ENCODE measurements at regions not wholly inside any gene's neighbourhood (a gene's known extent, or its start where the extent isn't known, plus 50 kb on each side); places are given as distances from the start of the nearest gene placed in this dataset.

DNA sequence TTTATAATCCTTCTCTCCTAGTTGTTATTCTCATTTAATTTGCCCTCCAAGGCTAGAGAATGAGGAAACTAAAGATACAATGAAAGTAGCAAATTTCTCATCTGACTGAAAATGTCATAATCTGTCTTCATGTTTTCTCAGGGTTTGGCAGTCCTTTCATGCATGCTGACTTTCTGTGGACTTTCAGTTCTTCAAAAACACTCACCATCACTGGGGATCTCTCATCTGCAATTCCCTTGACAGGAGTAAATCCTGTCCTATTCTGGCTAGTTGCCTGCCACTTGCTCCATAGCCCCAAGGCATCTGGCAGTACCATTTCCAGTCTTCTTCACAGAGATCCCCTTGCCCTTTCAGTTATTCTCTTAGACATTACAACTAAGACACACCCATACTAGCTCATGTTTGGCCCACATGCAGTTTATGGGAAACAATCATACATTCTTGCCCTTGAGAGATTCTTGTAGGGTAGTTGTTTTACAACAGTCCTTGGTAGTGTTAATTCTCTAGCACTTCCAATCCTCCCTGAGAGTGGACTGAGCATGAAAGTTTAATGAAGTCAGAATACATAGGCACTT is 449.7 kb upstream of the KLHL4 start:
- no peaks in the 10 kb centered on the region for H4K20me1 ChIP-seq (ENCODE audit: control insufficient read depth, insufficient read depth, insufficient read length)
- no peaks in the 10 kb centered on the region for H3K79me2 ChIP-seq (ENCODE audit: insufficient read depth, low read length)
- H2BK12ac ChIP-seq (ENCODE audit: insufficient read length, low read depth, low read length), result no peak overlapping the region
- Mint-ChIP-seq H3K4me3 (no peak overlapping the region), H3K9me3 (no peaks in the 10 kb centered on the region), H3K4me1 (peaks cover 0 to 4% of the 10 kb centered on the region in 2 experiments; a peak in 1 of 4 replicates), H3K27me3 (ENCODE audit: low read depth) (no peaks in the 10 kb centered on the region), H3K36me3 (ENCODE audit: insufficient read depth in 1 of 3, low read depth in 3 of 3) (no peaks in the 10 kb centered on the region), H3K27ac (no peak overlapping the region)
- no peak overlapping the region for H3K4ac ChIP-seq (ENCODE audit: low read depth, low read length)
- no peak overlapping the region for H3K9ac ChIP-seq (ENCODE audit: extremely low read depth, insufficient read length, low read length)
- H3K9me3 ChIP-seq (ENCODE audit: control insufficient read depth, low read depth, low read length), result no peaks in the 10 kb centered on the region
- H4K5ac ChIP-seq (ENCODE audit: insufficient read length, low read depth, low read length), result no peak overlapping the region
- H3K27me3 ChIP-seq (ENCODE audit: insufficient read depth, low read length), result no peaks in the 10 kb centered on the region; the same call in 1 of the 2 replicates
- H3K56ac ChIP-seq (ENCODE audit: insufficient read length, low read depth, low read length), result no peak overlapping the region
- H3K27ac ChIP-seq (ENCODE audit: insufficient read length, low read depth, low read length), result no peak overlapping the region
- no peak for DNase-seq
- H3K23me2 ChIP-seq (ENCODE audit: insufficient read length, low read depth, low read length, poor library complexity, severe bottlenecking), result no peaks in the 10 kb centered on the region
- H3K4me2 ChIP-seq (ENCODE audit: insufficient read depth, insufficient read length, low read length), result no peak overlapping the region
- no peaks in the 10 kb centered on the region for H3K4me1 ChIP-seq (ENCODE audit: insufficient read depth, low read length)
- no peak overlapping the region for H3K18ac ChIP-seq (ENCODE audit: insufficient read length, low read depth, low read length)
- H2BK20ac ChIP-seq (ENCODE audit: low read depth, low read length, poor library complexity, severe bottlenecking), result no peak overlapping the region
- no peak overlapping the region for H3K23ac ChIP-seq (ENCODE audit: insufficient read length, low read depth, low read length)
- H3K14ac ChIP-seq (ENCODE audit: insufficient read depth, low read length), result no peak overlapping the region
- no peak overlapping the region for H2BK5ac ChIP-seq (ENCODE audit: insufficient read length, low read length)
- TF ChIP-seq, protein P1, sequence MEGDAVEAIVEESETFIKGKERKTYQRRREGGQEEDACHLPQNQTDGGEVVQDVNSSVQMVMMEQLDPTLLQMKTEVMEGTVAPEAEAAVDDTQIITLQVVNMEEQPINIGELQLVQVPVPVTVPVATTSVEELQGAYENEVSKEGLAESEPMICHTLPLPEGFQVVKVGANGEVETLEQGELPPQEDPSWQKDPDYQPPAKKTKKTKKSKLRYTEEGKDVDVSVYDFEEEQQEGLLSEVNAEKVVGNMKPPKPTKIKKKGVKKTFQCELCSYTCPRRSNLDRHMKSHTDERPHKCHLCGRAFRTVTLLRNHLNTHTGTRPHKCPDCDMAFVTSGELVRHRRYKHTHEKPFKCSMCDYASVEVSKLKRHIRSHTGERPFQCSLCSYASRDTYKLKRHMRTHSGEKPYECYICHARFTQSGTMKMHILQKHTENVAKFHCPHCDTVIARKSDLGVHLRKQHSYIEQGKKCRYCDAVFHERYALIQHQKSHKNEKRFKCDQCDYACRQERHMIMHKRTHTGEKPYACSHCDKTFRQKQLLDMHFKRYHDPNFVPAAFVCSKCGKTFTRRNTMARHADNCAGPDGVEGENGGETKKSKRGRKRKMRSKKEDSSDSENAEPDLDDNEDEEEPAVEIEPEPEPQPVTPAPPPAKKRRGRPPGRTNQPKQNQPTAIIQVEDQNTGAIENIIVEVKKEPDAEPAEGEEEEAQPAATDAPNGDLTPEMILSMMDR (conservative IDR thresholded peaks at IDR 0.05), result no peak
- no peak overlapping the region for H2BK120ac ChIP-seq (ENCODE audit: low read depth, low read length, poor library complexity, severe bottlenecking)
- no peak overlapping the region for H2AK5ac ChIP-seq (ENCODE audit: insufficient read length, low read length)
- H4K8ac ChIP-seq (replicated peaks; ENCODE audit: insufficient read length, low read depth, low read length), result no peak overlapping the region
- H2BK15ac ChIP-seq (ENCODE audit: low read depth, low read length), result no peak overlapping the region
- no peak overlapping the region for H2AFZ ChIP-seq (ENCODE audit: low read length)
- no peaks in the 10 kb centered on the region for H3K79me1 ChIP-seq (ENCODE audit: insufficient read depth, low read depth, low read length, poor library complexity, severe bottlenecking)
- H3T11ph ChIP-seq (ENCODE audit: low read length), result no peak overlapping the region
- no peak overlapping the region for H4K91ac ChIP-seq (ENCODE audit: insufficient read length, low read depth, low read length)

All from H9 (cell line).